Mesodermal cell (in vitro differentiated cells): ENCODE measurements at regions not wholly inside any gene's neighbourhood (a gene's known extent, or its start where the extent isn't known, plus 50 kb on each side); places are given as distances from the start of the nearest gene placed in this dataset.

Experiments used
- H3K27ac ChIP-seq: 2 replicates; pipeline ENCODE4 v1.7.0; 2013; ENCODE audit warnings: mild to moderate bottlenecking, low read depth, low read length, moderate library complexity; ENCODE audit not compliant: severe bottlenecking
- H3K36me3 ChIP-seq: 2 replicates; pipeline ENCODE4 v1.7.1; 2013; ENCODE audit warnings: mild to moderate bottlenecking, low read length, moderate library complexity; ENCODE audit not compliant: control insufficient read depth, insufficient read depth
- H3K4me1 ChIP-seq: one replicate; pipeline ENCODE4 v1.7.1; 2013; ENCODE audit warnings: mild to moderate bottlenecking, low read length; ENCODE audit not compliant: insufficient read depth, control insufficient read depth, poor library complexity, severe bottlenecking
- H3K4me3 ChIP-seq: 2 replicates; pipeline ENCODE4 v1.7.0; 2013; ENCODE audit warnings: low read length, control low read depth, mild to moderate bottlenecking; ENCODE audit not compliant: insufficient read depth, poor library complexity, severe bottlenecking; ENCODE audit errors: extremely low read depth
- H3K9me3 ChIP-seq: 2 replicates; pipeline ENCODE4 v1.7.1; 2013; ENCODE audit warnings: mild to moderate bottlenecking, low read length, moderate library complexity; ENCODE audit not compliant: control insufficient read depth
- WGBS, 2 experiments: methylation state at CpG; one replicate each; pipeline ENCODE4 v1.1.5; 2013; ENCODE audit warnings: missing lambda C conversion rate in 2 of 2; ENCODE audit not compliant: insufficient coverage in 2 of 2; 5-methylcytosine and 5-hydroxymethylcytosine counted together

DNA sequence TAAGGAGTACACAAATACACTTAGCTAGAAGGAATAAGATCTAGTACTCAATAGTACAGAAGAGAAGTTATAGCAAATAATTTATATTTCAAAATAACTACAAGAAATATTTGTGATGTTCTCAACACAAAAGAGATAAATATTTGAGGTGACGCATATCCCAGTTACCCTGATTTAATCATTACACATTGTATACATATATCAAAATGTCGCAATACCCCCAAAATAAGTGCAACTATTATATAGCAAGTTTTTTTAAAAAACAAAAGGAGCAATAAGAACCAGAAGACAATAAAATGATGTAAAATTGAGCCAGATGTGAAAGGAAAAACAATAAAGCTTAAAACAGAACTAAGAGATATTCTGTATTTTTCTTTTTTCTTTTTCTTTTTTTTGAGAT is 59.3 kb upstream of the KIAA1217 start:
- H3K9me3 ChIP-seq: no peaks in the 10 kb centered on the region
- no peak overlapping the region for H3K4me3 ChIP-seq
- WGBS, 2 experiments: no CpG with 5 or more reads among the region's 2 CpGs
- H3K36me3 ChIP-seq: no peaks in the 10 kb centered on the region
- H3K27ac ChIP-seq: no peak overlapping the region
- H3K4me1 ChIP-seq: no peaks in the 10 kb centered on the region

GRCh38 chr10:24150853-24151252 is 58.1 kb upstream of the KIAA1217 start:
- 92 to 94% methylated on average over 1 to 2 of the region's 3 CpGs for WGBS, 2 experiments
- Histone ChIP-seq H3K4me1 (no peaks in the 10 kb centered on the region), H3K36me3 (no peaks in the 10 kb centered on the region), H3K27ac (no peak overlapping the region), H3K9me3 (no peaks in the 10 kb centered on the region), H3K4me3 (no peak overlapping the region)

DNA sequence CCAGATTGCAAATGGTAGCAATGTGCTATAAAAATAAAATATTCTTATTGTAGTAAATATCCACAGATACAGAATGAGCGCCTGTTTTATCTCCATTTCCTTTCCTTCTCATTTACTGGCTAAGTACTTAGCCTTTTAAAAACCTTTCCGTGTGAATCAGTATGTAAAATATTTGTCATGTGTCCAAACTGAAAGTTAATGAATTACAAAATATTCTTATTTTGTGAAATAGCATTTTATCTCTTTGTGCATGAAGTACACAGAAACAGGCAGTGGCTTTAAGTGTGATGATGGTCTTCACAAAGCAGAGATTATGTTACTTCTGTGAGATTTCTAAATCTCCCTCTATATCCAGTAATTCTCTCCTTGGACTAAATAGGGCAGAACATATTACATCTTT is 56.7 kb upstream of the KIAA1217 start:
- Histone ChIP-seq H3K4me1 (no peaks in the 10 kb centered on the region), H3K27ac (no peak overlapping the region), H3K4me3 (no peak overlapping the region), H3K9me3 (no peaks in the 10 kb centered on the region), H3K36me3 (no peaks in the 10 kb centered on the region)
- no CpG with 5 or more reads among the region's 2 CpGs for WGBS, 2 experiments

DNA sequence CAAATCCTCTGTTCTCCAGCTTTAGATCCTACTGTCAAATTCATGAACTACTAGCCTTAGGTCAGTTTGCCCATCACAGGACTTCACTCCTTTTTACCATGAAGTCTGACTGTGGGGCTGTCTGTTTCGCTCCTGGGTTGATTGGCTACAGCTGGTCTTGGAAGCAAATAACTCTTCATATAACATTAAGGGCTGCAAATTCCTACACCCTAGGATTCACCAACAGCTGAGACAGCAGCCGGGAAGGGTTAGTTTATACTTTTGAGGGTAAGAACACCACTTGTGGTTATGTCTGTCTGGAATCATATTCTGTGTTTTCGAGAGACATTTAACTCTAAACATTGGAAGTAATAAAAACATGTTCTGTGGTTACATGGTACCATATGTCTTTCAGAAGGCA is 55.9 kb upstream of the KIAA1217 start:
- WGBS, 2 experiments: 80% methylated on average over 1 of the region's 3 CpGs; no CpG with 5 or more reads in 1 of the 2 experiments
- Histone ChIP-seq H3K4me1 (no peaks in the 10 kb centered on the region), H3K27ac (no peak overlapping the region), H3K9me3 (no peaks in the 10 kb centered on the region), H3K4me3 (no peak overlapping the region), H3K36me3 (no peaks in the 10 kb centered on the region)

DNA sequence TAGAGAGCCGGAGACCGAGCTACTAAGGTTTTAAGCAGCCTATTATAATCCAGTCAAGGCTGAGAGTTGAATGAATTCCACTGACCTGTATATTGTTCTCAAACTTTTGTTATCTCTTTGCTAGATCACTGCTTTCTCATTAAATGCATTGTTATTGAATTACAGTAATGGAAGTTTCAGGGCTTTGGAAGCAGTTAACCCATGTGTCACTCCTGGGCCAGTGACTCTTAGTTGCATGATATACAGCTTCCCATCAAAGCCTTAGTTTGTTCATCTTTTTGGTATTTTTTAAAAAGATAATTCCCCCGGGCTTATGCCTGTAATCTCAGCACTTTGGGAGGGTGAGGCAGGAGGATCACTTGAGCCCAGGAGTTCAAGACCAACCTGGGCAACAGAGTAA is 55.4 kb upstream of the KIAA1217 start:
- 90% methylated on average over 2 of the region's 3 CpGs; no CpG with 5 or more reads in 1 of the 2 experiments for WGBS, 2 experiments
- no peak overlapping the region for H3K4me3 ChIP-seq
- no peaks in the 10 kb centered on the region for H3K36me3 ChIP-seq
- H3K4me1 ChIP-seq: no peaks in the 10 kb centered on the region
- no peaks in the 10 kb centered on the region for H3K9me3 ChIP-seq
- no peak overlapping the region for H3K27ac ChIP-seq

- no peak overlapping the region for H3K27ac ChIP-seq
- 80 to 88% methylated on average over 1 of the region's 3 CpGs for WGBS, 2 experiments
Observed at GRCh38 chr10:24156686-24157085, 52.3 kb upstream of the KIAA1217 start.

DNA sequence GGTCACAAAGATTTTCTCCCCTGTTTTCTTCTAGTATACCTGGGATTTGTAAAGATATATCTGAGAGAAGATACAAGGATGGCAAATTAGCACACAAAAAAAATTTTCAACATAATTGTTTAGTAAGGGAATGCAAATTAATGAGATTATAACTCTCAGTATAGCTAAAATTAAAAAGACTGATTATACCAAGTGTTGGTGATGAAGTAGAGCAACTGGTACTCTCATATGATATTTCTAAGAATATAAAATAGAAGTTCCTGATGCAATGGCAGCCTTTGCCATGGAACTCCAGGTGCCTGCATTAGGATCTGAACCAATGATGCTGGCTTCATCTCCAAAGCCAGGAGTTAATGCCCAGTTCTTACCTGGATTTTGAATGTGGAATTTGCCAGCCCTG is 51.4 kb upstream of the KIAA1217 start:
- H3K9me3 ChIP-seq: no peaks in the 10 kb centered on the region
- H3K27ac ChIP-seq: no peak overlapping the region
- H3K36me3 ChIP-seq: no peaks in the 10 kb centered on the region
- H3K4me1 ChIP-seq: no peaks in the 10 kb centered on the region
- no peak overlapping the region for H3K4me3 ChIP-seq

More at GRCh38 chr10:24156686-24157085, 52.3 kb upstream of the KIAA1217 start:
- no peaks in the 10 kb centered on the region for H3K9me3 ChIP-seq
- no peak overlapping the region for H3K4me3 ChIP-seq
- H3K36me3 ChIP-seq: no peaks in the 10 kb centered on the region
- no peaks in the 10 kb centered on the region for H3K4me1 ChIP-seq
